ENCODE measurements at regions not wholly inside any gene's neighbourhood (a gene's known extent, or its start where the extent isn't known, plus 50 kb on each side); places are given as distances from the start of the nearest gene placed in this dataset.

GRCh38 chr5:128673000-128673399 lies 135.0 kb upstream of the FBN2 start:
- no peak for TF ChIP-seq RFX5 (IDR thresholded peaks at IDR 0.05; ENCODE audit: low read depth, low read length)
- no peak for TF ChIP-seq USF2 (IDR thresholded peaks at IDR 0.05; ENCODE audit: low read depth, low read length)
- no peak for TF ChIP-seq MAZ (IDR thresholded peaks at IDR 0.05; ENCODE audit: borderline replicate concordance, low read depth, low read length)
